Caco-2 (cell line): ENCODE measurements at regions not wholly inside any gene's neighbourhood (a gene's known extent, or its start where the extent isn't known, plus 50 kb on each side); places are given as distances from the start of the nearest gene placed in this dataset.

ENCODE experiments used
- BruUV-seq: library from RNA; stranded (reverse); fragments of 400-500 nt; replicated peaks from 2 replicates; lab custom pipeline; 2021; lab: Mats Ljungman, UMichigan
- CTCF ChIA-PET: fragments of 300-600 bp; sonication (Branson Sonifier 250); formaldehyde crosslinking; loops from one replicate; lab custom pipeline; 2022; ENCODE audit warnings: antibody characterized with exemption; lab: Charles Lee
- POLR2A ChIA-PET: fragments of 300-600 bp; sonication (Branson Sonifier 250); formaldehyde crosslinking; loops from one replicate; lab custom pipeline; 2022; ENCODE audit warnings: antibody characterized with exemption; lab: Charles Lee
- DNase-seq, 2 experiments: peaks; one replicate each; pipeline versions ENCODE4 v3.0.0 to v3.0.0-alpha.2; 2020 to 2022
- H3K27me3 ChIP-seq: replicated peaks from 2 replicates; pipeline ENCODE4 v1.6.0; 2011; ENCODE audit warnings: low read length; ENCODE audit not compliant: control insufficient read depth, insufficient read depth
- H3K36me3 ChIP-seq: 2 replicates; pipeline ENCODE4 v1.5.1; 2011; ENCODE audit warnings: low read length; ENCODE audit not compliant: control insufficient read depth, insufficient read depth
- H3K4me1 ChIP-seq: fragments of 250-450 bp; sonication (Bioruptor Pico); 2 replicates; pipeline ENCODE4 v1.5.1; 2020; ENCODE audit warnings: mild to moderate bottlenecking
- H3K4me3 ChIP-seq: 2 replicates; pipeline ENCODE4 v1.5.1; 2011; ENCODE audit warnings: low read depth, mild to moderate bottlenecking, control low read depth, low read length
- H3K9me3 ChIP-seq: fragments of 250-450 bp; sonication (Bioruptor Pico); 2 replicates; pipeline ENCODE4 v1.5.1; 2020; ENCODE audit warnings: mild to moderate bottlenecking, moderate library complexity
- H3K27ac Mint-ChIP-seq: one replicate; pipeline ENCODE4 v1.8.0; 2022; ENCODE audit warnings: mixed read lengths; ENCODE audit not compliant: unreplicated experiment
- H3K27me3 Mint-ChIP-seq: one replicate; pipeline ENCODE4 v1.8.0; 2022; ENCODE audit warnings: mixed read lengths; ENCODE audit not compliant: insufficient read depth, unreplicated experiment
- H3K36me3 Mint-ChIP-seq: one replicate; pipeline ENCODE4 v1.8.0; 2022; ENCODE audit warnings: mild to moderate bottlenecking, mixed read lengths; ENCODE audit not compliant: insufficient read depth, unreplicated experiment
- H3K4me1 Mint-ChIP-seq: one replicate; pipeline ENCODE4 v1.8.0; 2022; ENCODE audit warnings: low read depth, mixed read lengths; ENCODE audit not compliant: unreplicated experiment
- H3K4me3 Mint-ChIP-seq: one replicate; pipeline ENCODE4 v1.8.0; 2022; ENCODE audit warnings: mild to moderate bottlenecking, moderate library complexity, mixed read lengths; ENCODE audit not compliant: unreplicated experiment
- H3K9me3 Mint-ChIP-seq: one replicate; pipeline ENCODE4 v1.8.0; 2022; ENCODE audit warnings: mixed read lengths; ENCODE audit not compliant: unreplicated experiment
- CTCF ChIP-seq, 2 experiments: fragments of 200-600 bp in 1 of 2; IDR thresholded peaks; 1 replicate in 1 of 2; 2 replicates in 1 of 2; pipeline versions ENCODE4 v1.5.1 to v1.8.0; 2011 to 2022; ENCODE audit warnings: antibody characterized with exemption in 1 of 2, control low read depth in 1 of 2, inconsistent platforms in 1 of 2, low read depth in 1 of 2, low read length in 1 of 2, mild to moderate bottlenecking in 1 of 2, moderate library complexity in 1 of 2; ENCODE audit not compliant: insufficient read depth in 1 of 2, severe bottlenecking in 1 of 2, unreplicated experiment in 1 of 2
- intact Hi-C: fragments of 100-400 bp; cut with micrococcal nuclease; formaldehyde crosslinking; loops from one replicate; pipeline ENCODE4 v1.10.0; 2022; ENCODE audit not compliant: unreplicated experiment

GRCh38 chr9:126058011-126058531 lies 268.6 kb upstream of the MVB12B start:
- no peak overlapping the region for H3K4me3 Mint-ChIP-seq
- no peak for TF ChIP-seq CTCF (IDR thresholded peaks at IDR 0.05; ENCODE audit: insufficient read depth in 1 of 2, low read depth in 1 of 2, low read length in 1 of 2, severe bottlenecking in 1 of 2, unreplicated experiment in 1 of 2)
- no TSS peak for BruUV-seq
- H3K4me1 ChIP-seq: no peaks in the 10 kb centered on the region
- intact Hi-C loops: no loop called here
- no peak for DNase-seq
- H3K36me3 Mint-ChIP-seq: no peaks in the 10 kb centered on the region
- H3K27me3 ChIP-seq: no peaks in the 10 kb centered on the region
- H3K27ac Mint-ChIP-seq: no peak overlapping the region
- CTCF ChIA-PET: no interaction called here
- H3K9me3 ChIP-seq: no peaks in the 10 kb centered on the region
- H3K4me3 ChIP-seq: no peak overlapping the region
- H3K36me3 ChIP-seq: no peaks in the 10 kb centered on the region
- H3K9me3 Mint-ChIP-seq: no peaks in the 10 kb centered on the region
- H3K27me3 Mint-ChIP-seq: peaks cover 8% of the 10 kb centered on the region
- no peaks in the 10 kb centered on the region for H3K4me1 Mint-ChIP-seq
- POLR2A ChIA-PET: no interaction called here

GRCh38 chr9:126058591-126058990 lies 268.0 kb upstream of the MVB12B start:
- POLR2A ChIA-PET: no interaction called here
- no peak overlapping the region for H3K4me3 Mint-ChIP-seq
- no peak for DNase-seq
- H3K27ac Mint-ChIP-seq: no peak overlapping the region
- H3K36me3 Mint-ChIP-seq: no peaks in the 10 kb centered on the region
- Histone ChIP-seq H3K36me3 (no peaks in the 10 kb centered on the region), H3K4me1 (no peaks in the 10 kb centered on the region), H3K27me3 (no peaks in the 10 kb centered on the region), H3K4me3 (no peak overlapping the region), H3K9me3 (no peaks in the 10 kb centered on the region)
- TF ChIP-seq CTCF (IDR thresholded peaks at IDR 0.05; ENCODE audit: insufficient read depth in 1 of 2, low read depth in 1 of 2, low read length in 1 of 2, severe bottlenecking in 1 of 2, unreplicated experiment in 1 of 2): no peak
- intact Hi-C loops: no loop called here
- no TSS peak for BruUV-seq
- CTCF ChIA-PET: no interaction called here
- H3K9me3 Mint-ChIP-seq: no peaks in the 10 kb centered on the region
- peaks cover 8% of the 10 kb centered on the region for H3K27me3 Mint-ChIP-seq
- H3K4me1 Mint-ChIP-seq: no peaks in the 10 kb centered on the region

GRCh38 chr9:126061575-126061974 lies 265.1 kb upstream of the MVB12B start:
- intact Hi-C loops: no loop called here
- peaks cover 13% of the 10 kb centered on the region for H3K27me3 Mint-ChIP-seq
- POLR2A ChIA-PET: no interaction called here

More at GRCh38 chr9:126061575-126061974, 265.1 kb upstream of the MVB12B start:
- Mint-ChIP-seq H3K9me3 (peaks cover 12% of the 10 kb centered on the region), H3K4me3 (no peak overlapping the region), H3K27ac (no peak overlapping the region), H3K36me3 (no peaks in the 10 kb centered on the region), H3K4me1 (no peaks in the 10 kb centered on the region)
- no peaks in the 10 kb centered on the region for H3K9me3 ChIP-seq
- DNase-seq: no peak
- H3K4me3 ChIP-seq: no peak overlapping the region
- no peaks in the 10 kb centered on the region for H3K27me3 ChIP-seq
- TF ChIP-seq CTCF (IDR thresholded peaks at IDR 0.05; ENCODE audit: insufficient read depth in 1 of 2, low read depth in 1 of 2, low read length in 1 of 2, severe bottlenecking in 1 of 2, unreplicated experiment in 1 of 2): no peak
- BruUV-seq: no TSS peak
- H3K4me1 ChIP-seq: no peaks in the 10 kb centered on the region
- no peaks in the 10 kb centered on the region for H3K36me3 ChIP-seq
- CTCF ChIA-PET: no interaction called here
